GM12865 (cell line): ENCODE measurements at regions not wholly inside any gene's neighbourhood (a gene's known extent, or its start where the extent isn't known, plus 50 kb on each side); places are given as distances from the start of the nearest gene placed in this dataset.

Source experiments
- DNase-seq: peaks from one replicate; pipeline ENCODE4 v3.0.0; 2010; ENCODE audit warnings: low read depth
- H3K4me3 ChIP-seq: 2 replicates; pipeline ENCODE4 v1.5.1; 2011; ENCODE audit warnings: mild to moderate bottlenecking, low read depth, low read length, control low read depth
- CTCF ChIP-seq: IDR thresholded peaks from 2 replicates; pipeline ENCODE4 v1.5.1; 2011; ENCODE audit warnings: low read length, control low read depth, low read depth, inconsistent platforms; ENCODE audit not compliant: insufficient read depth; ENCODE audit errors: missing control alignments

GRCh38 chr1:217027403-217028080, 304.3 kb upstream of the ESRRG start:
- DNase-seq: peak; percentile 60

DNA sequence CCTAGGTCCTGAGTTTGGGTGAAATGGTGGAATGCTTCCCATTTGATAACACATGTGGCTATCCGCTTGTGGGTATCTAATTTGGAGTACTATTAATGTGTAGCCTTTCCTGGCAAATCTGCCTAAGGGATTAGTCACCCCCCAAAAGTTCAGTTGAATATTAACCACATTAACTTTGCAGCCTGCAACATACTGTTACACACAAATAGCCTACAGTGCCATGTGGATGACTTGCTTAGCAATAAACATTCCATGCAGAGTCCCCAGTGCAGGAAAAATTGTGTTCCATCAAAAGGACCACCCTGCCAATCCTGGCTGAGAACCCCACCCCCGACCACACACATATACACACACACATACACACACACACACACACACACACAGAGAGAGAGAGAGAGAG, 303.3 kb upstream of the ESRRG start:
- H3K4me3 ChIP-seq: no peak overlapping the region
- DNase-seq: no peak
- no peak for TF ChIP-seq CTCF

More at GRCh38 chr1:217027403-217028080, 304.3 kb upstream of the ESRRG start:
- no peak overlapping the region for H3K4me3 ChIP-seq
- no peak for TF ChIP-seq CTCF

GRCh38 chr1:217025381-217025780, 302.2 kb upstream of the ESRRG start:
- no peak overlapping the region for H3K4me3 ChIP-seq
- DNase-seq: no peak
- TF ChIP-seq CTCF: no peak

DNA sequence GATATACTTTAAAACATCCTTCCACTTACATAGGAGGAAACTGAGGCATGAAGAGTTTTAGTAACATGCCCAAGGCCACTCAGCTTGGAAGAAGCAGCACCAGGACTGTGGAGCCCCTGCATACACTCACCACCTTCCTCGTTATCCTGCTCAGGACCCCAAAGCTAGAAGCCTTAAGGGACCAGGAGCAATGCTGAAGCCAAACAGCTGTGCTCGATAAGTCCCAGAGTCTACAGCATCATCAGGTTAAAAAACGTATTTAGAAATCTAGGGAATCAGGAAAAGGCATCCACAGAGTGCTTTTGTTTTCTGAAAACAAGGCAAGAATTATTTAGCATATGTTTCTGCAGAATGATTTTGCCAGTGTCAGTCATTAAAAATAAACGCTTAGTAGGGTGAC, 301.7 kb upstream of the ESRRG start:
- no peak overlapping the region for H3K4me3 ChIP-seq
- TF ChIP-seq CTCF: no peak
- DNase-seq: no peak

DNA sequence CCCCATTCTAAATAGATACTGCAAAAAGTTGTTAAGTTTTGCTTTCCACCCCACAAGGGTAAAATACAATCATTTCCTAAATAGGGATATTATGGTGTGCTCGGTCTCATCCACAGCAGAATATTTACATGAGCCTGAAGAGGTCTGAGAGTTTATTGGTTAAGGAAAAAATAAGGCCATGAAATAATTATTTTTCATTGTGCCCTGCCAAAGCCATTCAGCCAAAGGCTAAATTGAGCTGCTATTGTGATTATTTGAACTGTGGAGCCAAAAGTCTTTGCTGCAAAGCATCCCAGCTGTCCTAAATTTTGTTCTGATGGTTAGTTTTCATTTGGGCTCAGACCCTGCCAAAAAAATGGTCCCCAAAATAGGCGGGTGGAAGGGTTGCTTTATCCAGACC, 298.7 kb upstream of the ESRRG start:
- DNase-seq: no peak
- no peak for TF ChIP-seq CTCF
- no peak overlapping the region for H3K4me3 ChIP-seq

GRCh38 chr1:217021400-217021799, 298.2 kb upstream of the ESRRG start:
- TF ChIP-seq CTCF: no peak
- no peak for DNase-seq
- no peak overlapping the region for H3K4me3 ChIP-seq

GRCh38 chr1:217019475-217019874, 296.2 kb upstream of the ESRRG start:
- TF ChIP-seq CTCF: no peak
- DNase-seq: no peak

More at GRCh38 chr1:217019475-217019874, 296.2 kb upstream of the ESRRG start:
- no peak overlapping the region for H3K4me3 ChIP-seq
